ENCODE measurements at regions not wholly inside any gene's neighbourhood (a gene's known extent, or its start where the extent isn't known, plus 50 kb on each side); places are given as distances from the start of the nearest gene placed in this dataset.

DNA sequence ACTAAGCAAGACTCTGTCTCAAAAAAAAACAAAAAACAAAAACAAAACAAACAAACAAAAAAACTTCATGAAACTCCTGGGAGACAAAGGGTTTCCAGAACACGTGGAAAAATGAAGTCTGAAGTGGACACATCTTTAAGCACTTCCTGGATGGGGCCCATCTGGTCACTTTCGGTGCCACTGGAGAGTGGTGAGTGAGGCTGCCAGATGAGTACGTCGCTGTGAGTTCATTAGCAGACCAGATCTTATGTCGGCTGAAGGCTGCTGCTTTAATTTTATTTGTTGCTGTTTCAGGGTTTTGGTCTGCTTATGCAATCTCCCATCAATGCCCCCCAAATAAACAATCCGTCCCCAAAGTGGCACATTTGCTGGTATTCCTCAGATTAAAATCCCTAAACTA lies 64.4 kb downstream of the NPTX2 start:
- TF ChIP-seq POLR2AphosphoS5 (IDR thresholded peaks at IDR 0.05) (no peak), EZH2 (IDR thresholded peaks at IDR 0.05; ENCODE audit: borderline replicate concordance, insufficient read depth, low read length, poor library complexity, severe bottlenecking) (no peak), TAF1 (IDR thresholded peaks at IDR 0.05; ENCODE audit: low read depth) (no peak)
- TF ChIP-seq, protein P1, sequence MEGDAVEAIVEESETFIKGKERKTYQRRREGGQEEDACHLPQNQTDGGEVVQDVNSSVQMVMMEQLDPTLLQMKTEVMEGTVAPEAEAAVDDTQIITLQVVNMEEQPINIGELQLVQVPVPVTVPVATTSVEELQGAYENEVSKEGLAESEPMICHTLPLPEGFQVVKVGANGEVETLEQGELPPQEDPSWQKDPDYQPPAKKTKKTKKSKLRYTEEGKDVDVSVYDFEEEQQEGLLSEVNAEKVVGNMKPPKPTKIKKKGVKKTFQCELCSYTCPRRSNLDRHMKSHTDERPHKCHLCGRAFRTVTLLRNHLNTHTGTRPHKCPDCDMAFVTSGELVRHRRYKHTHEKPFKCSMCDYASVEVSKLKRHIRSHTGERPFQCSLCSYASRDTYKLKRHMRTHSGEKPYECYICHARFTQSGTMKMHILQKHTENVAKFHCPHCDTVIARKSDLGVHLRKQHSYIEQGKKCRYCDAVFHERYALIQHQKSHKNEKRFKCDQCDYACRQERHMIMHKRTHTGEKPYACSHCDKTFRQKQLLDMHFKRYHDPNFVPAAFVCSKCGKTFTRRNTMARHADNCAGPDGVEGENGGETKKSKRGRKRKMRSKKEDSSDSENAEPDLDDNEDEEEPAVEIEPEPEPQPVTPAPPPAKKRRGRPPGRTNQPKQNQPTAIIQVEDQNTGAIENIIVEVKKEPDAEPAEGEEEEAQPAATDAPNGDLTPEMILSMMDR (IDR thresholded peaks at IDR 0.05; ENCODE audit: poor library complexity, severe bottlenecking): no peak
- TF ChIP-seq, protein P2, sequence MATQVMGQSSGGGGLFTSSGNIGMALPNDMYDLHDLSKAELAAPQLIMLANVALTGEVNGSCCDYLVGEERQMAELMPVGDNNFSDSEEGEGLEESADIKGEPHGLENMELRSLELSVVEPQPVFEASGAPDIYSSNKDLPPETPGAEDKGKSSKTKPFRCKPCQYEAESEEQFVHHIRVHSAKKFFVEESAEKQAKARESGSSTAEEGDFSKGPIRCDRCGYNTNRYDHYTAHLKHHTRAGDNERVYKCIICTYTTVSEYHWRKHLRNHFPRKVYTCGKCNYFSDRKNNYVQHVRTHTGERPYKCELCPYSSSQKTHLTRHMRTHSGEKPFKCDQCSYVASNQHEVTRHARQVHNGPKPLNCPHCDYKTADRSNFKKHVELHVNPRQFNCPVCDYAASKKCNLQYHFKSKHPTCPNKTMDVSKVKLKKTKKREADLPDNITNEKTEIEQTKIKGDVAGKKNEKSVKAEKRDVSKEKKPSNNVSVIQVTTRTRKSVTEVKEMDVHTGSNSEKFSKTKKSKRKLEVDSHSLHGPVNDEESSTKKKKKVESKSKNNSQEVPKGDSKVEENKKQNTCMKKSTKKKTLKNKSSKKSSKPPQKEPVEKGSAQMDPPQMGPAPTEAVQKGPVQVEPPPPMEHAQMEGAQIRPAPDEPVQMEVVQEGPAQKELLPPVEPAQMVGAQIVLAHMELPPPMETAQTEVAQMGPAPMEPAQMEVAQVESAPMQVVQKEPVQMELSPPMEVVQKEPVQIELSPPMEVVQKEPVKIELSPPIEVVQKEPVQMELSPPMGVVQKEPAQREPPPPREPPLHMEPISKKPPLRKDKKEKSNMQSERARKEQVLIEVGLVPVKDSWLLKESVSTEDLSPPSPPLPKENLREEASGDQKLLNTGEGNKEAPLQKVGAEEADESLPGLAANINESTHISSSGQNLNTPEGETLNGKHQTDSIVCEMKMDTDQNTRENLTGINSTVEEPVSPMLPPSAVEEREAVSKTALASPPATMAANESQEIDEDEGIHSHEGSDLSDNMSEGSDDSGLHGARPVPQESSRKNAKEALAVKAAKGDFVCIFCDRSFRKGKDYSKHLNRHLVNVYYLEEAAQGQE (IDR thresholded peaks at IDR 0.05; ENCODE audit: borderline replicate concordance): no peak

Data from neural cell (in vitro differentiated cells).